ENCODE measurements at regions not wholly inside any gene's neighbourhood (a gene's known extent, or its start where the extent isn't known, plus 50 kb on each side); places are given as distances from the start of the nearest gene placed in this dataset.
"Not testable (repeated sequence)": the region's sequence is repeated elsewhere in the genome, so short reads cannot be mapped to it uniquely, and the experiment has no call there.

GRCh38 chr15:45822968-45823367 is 188.1 kb downstream of the SQOR start:
- H3K27ac Mint-ChIP-seq (ENCODE audit: low read depth); DNase-seq (ENCODE audit: low spot score in 2 of 2); H3K36me3 Mint-ChIP-seq (ENCODE audit: insufficient read depth); H3K4me3 Mint-ChIP-seq; H3K4me1 Mint-ChIP-seq; ATAC-seq (replicated peaks; ENCODE audit: extremely low read depth, poor library complexity, severe bottlenecking); H3K9me3 Mint-ChIP-seq: not testable (repeated sequence)
- peaks cover 42% of the 10 kb centered on the region for H3K27me3 Mint-ChIP-seq

- Mint-ChIP-seq H3K4me1 (no peaks in the 10 kb centered on the region), H3K36me3 (ENCODE audit: insufficient read depth) (no peaks in the 10 kb centered on the region), H3K4me3 (no peak overlapping the region), H3K9me3 (peaks cover 5% of the 10 kb centered on the region), H3K27ac (ENCODE audit: low read depth) (no peak overlapping the region), H3K27me3 (peaks cover 24% of the 10 kb centered on the region)
- DNase-seq (ENCODE audit: low spot score in 2 of 2) (no peak), ATAC-seq (replicated peaks; ENCODE audit: extremely low read depth, poor library complexity, severe bottlenecking) (no peak)
These were observed 192.4 kb downstream of the SQOR start for GRCh38 chr15:45827275-45827674.

GRCh38 chr15:45827766-45828165 is 192.9 kb downstream of the SQOR start:
- Mint-ChIP-seq H3K4me1 (no peaks in the 10 kb centered on the region), H3K36me3 (ENCODE audit: insufficient read depth) (no peaks in the 10 kb centered on the region), H3K27ac (ENCODE audit: low read depth) (no peak overlapping the region), H3K9me3 (peaks cover 5% of the 10 kb centered on the region), H3K27me3 (peaks cover 19% of the 10 kb centered on the region), H3K4me3 (no peak overlapping the region)
- ATAC-seq (replicated peaks; ENCODE audit: extremely low read depth, poor library complexity, severe bottlenecking), result no peak
- DNase-seq (ENCODE audit: low spot score in 2 of 2), result no peak

- DNase-seq (ENCODE audit: low spot score in 2 of 2), result no peak
- no peaks in the 10 kb centered on the region for H3K4me1 Mint-ChIP-seq
- no peak for ATAC-seq (replicated peaks; ENCODE audit: extremely low read depth, poor library complexity, severe bottlenecking)
- no peak overlapping the region for H3K27ac Mint-ChIP-seq (ENCODE audit: low read depth)
- H3K4me3 Mint-ChIP-seq, result no peak overlapping the region
- H3K9me3 Mint-ChIP-seq, result peaks cover under 1% of the 10 kb centered on the region
- H3K27me3 Mint-ChIP-seq, result peaks cover 3% of the 10 kb centered on the region
- no peaks in the 10 kb centered on the region for H3K36me3 Mint-ChIP-seq (ENCODE audit: insufficient read depth)
These were observed 194.7 kb downstream of the SQOR start for GRCh38 chr15:45829336-45830153.

- no peaks in the 10 kb centered on the region for H3K27me3 Mint-ChIP-seq
- DNase-seq (ENCODE audit: low spot score in 2 of 2) (no peak), ATAC-seq (replicated peaks; ENCODE audit: extremely low read depth, poor library complexity, severe bottlenecking) (no peak)
- no peaks in the 10 kb centered on the region for H3K4me1 Mint-ChIP-seq
- no peak overlapping the region for H3K4me3 Mint-ChIP-seq
- no peaks in the 10 kb centered on the region for H3K9me3 Mint-ChIP-seq
- no peak overlapping the region for H3K27ac Mint-ChIP-seq (ENCODE audit: low read depth)
- no peaks in the 10 kb centered on the region for H3K36me3 Mint-ChIP-seq (ENCODE audit: insufficient read depth)
These were observed 197.0 kb downstream of the SQOR start for GRCh38 chr15:45831787-45832186.

- H3K4me1 Mint-ChIP-seq, result no peaks in the 10 kb centered on the region
- DNase-seq (ENCODE audit: low spot score in 2 of 2) (no peak), ATAC-seq (replicated peaks; ENCODE audit: extremely low read depth, poor library complexity, severe bottlenecking) (no peak)
- H3K4me3 Mint-ChIP-seq, result no peak overlapping the region
- H3K27me3 Mint-ChIP-seq, result no peaks in the 10 kb centered on the region
- peaks cover 1% of the 10 kb centered on the region for H3K36me3 Mint-ChIP-seq (ENCODE audit: insufficient read depth)
- no peak overlapping the region for H3K27ac Mint-ChIP-seq (ENCODE audit: low read depth)
- no peaks in the 10 kb centered on the region for H3K9me3 Mint-ChIP-seq
These were observed 199.8 kb downstream of the SQOR start for GRCh38 chr15:45834622-45835021.

- Mint-ChIP-seq H3K9me3 (no peaks in the 10 kb centered on the region), H3K27ac (ENCODE audit: low read depth) (no peak overlapping the region), H3K27me3 (peaks cover 42% of the 10 kb centered on the region)
These were observed 207.3 kb downstream of the SQOR start for GRCh38 chr15:45842151-45842550.

GRCh38 chr15:45847645-45848044 is 212.8 kb downstream of the SQOR start:
- H3K4me1 Mint-ChIP-seq, result no peaks in the 10 kb centered on the region
- no peak overlapping the region for H3K27ac Mint-ChIP-seq (ENCODE audit: low read depth)
- ATAC-seq (replicated peaks; ENCODE audit: extremely low read depth, poor library complexity, severe bottlenecking), result no peak

More at GRCh38 chr15:45842151-45842550, 207.3 kb downstream of the SQOR start:
- Mint-ChIP-seq H3K36me3 (ENCODE audit: insufficient read depth) (peaks cover 1% of the 10 kb centered on the region), H3K4me3 (no peak overlapping the region), H3K4me1 (no peaks in the 10 kb centered on the region)
- no peak for DNase-seq (ENCODE audit: low spot score in 2 of 2)
- ATAC-seq (replicated peaks; ENCODE audit: extremely low read depth, poor library complexity, severe bottlenecking), result no peak

GRCh38 chr15:45849136-45849535 is 214.3 kb downstream of the SQOR start:
- DNase-seq (ENCODE audit: low spot score in 2 of 2) (no peak), ATAC-seq (replicated peaks; ENCODE audit: extremely low read depth, poor library complexity, severe bottlenecking) (no peak)
- Mint-ChIP-seq H3K4me1 (no peaks in the 10 kb centered on the region), H3K27ac (ENCODE audit: low read depth) (no peak overlapping the region), H3K9me3 (no peaks in the 10 kb centered on the region), H3K36me3 (ENCODE audit: insufficient read depth) (no peaks in the 10 kb centered on the region), H3K27me3 (peaks cover 6% of the 10 kb centered on the region), H3K4me3 (no peak overlapping the region)

More at GRCh38 chr15:45847645-45848044, 212.8 kb downstream of the SQOR start:
- H3K4me3 Mint-ChIP-seq, result no peak overlapping the region
- H3K27me3 Mint-ChIP-seq, result peaks cover 21% of the 10 kb centered on the region
- no peaks in the 10 kb centered on the region for H3K9me3 Mint-ChIP-seq
- H3K36me3 Mint-ChIP-seq (ENCODE audit: insufficient read depth), result no peaks in the 10 kb centered on the region
- no peak for DNase-seq (ENCODE audit: low spot score in 2 of 2)

- Mint-ChIP-seq H3K27me3 (peaks cover 10% of the 10 kb centered on the region), H3K4me1 (no peaks in the 10 kb centered on the region), H3K4me3 (no peak overlapping the region), H3K9me3 (no peaks in the 10 kb centered on the region), H3K36me3 (ENCODE audit: insufficient read depth) (no peaks in the 10 kb centered on the region), H3K27ac (ENCODE audit: low read depth) (no peak overlapping the region)
- no peak for DNase-seq (ENCODE audit: low spot score in 2 of 2)
- ATAC-seq (replicated peaks; ENCODE audit: extremely low read depth, poor library complexity, severe bottlenecking), result no peak
These were observed 219.8 kb downstream of the SQOR start for GRCh38 chr15:45854455-45855202.

- H3K27me3 Mint-ChIP-seq, result peaks cover 11% of the 10 kb centered on the region
- no peaks in the 10 kb centered on the region for H3K36me3 Mint-ChIP-seq (ENCODE audit: insufficient read depth)
- no peak overlapping the region for H3K4me3 Mint-ChIP-seq
- no peaks in the 10 kb centered on the region for H3K4me1 Mint-ChIP-seq
- DNase-seq (ENCODE audit: low spot score in 2 of 2) (no peak), ATAC-seq (replicated peaks; ENCODE audit: extremely low read depth, poor library complexity, severe bottlenecking) (no peak)
- no peaks in the 10 kb centered on the region for H3K9me3 Mint-ChIP-seq
- H3K27ac Mint-ChIP-seq (ENCODE audit: low read depth), result no peak overlapping the region
These were observed 220.5 kb downstream of the SQOR start for GRCh38 chr15:45855210-45855906.

- H3K9me3 Mint-ChIP-seq, result no peaks in the 10 kb centered on the region
- H3K27ac Mint-ChIP-seq (ENCODE audit: low read depth), result no peak overlapping the region
- H3K27me3 Mint-ChIP-seq, result peaks cover 18% of the 10 kb centered on the region
- H3K4me3 Mint-ChIP-seq, result no peak overlapping the region
- no peak for DNase-seq (ENCODE audit: low spot score in 2 of 2)
- no peaks in the 10 kb centered on the region for H3K4me1 Mint-ChIP-seq
- H3K36me3 Mint-ChIP-seq (ENCODE audit: insufficient read depth), result no peaks in the 10 kb centered on the region
- no peak for ATAC-seq (replicated peaks; ENCODE audit: extremely low read depth, poor library complexity, severe bottlenecking)
These were observed 221.2 kb downstream of the SQOR start for GRCh38 chr15:45855907-45856579.

Measured in central memory CD8-positive, alpha-beta T cell (primary cell).